Body of pancreas (tissue), 4 donors: ENCODE measurements at regions not wholly inside any gene's neighbourhood (a gene's known extent, or its start where the extent isn't known, plus 50 kb on each side); places are given as distances from the start of the nearest gene placed in this dataset.

Experiments
- ATAC-seq: fragments of 150-250 bp; one replicate; pipeline ENCODE4 v1.9.1; 2016
- DNase-seq, 4 donors: peaks; one replicate each; pipeline ENCODE4 v3.0.0-alpha.2; 2019
- H3K27ac ChIP-seq, 4 donors: fragments of 200-600 bp; sonication (generic); 1 replicate in 3 of 4; 2 replicates in 1 of 4; pipeline versions ENCODE4 v1.5.1 to v1.6.1; 2016 to 2019; ENCODE audit warnings: mild to moderate bottlenecking in 1 of 4, mixed read lengths in 1 of 4, moderate library complexity in 1 of 4
- H3K27me3 ChIP-seq, 2 donors: fragments of 200-600 bp; sonication (generic); one replicate each; pipeline ENCODE4 v1.6.0; 2016; ENCODE audit warnings: mild to moderate bottlenecking in 1 of 2
- H3K36me3 ChIP-seq, 2 donors: fragments of 200-600 bp; sonication (generic); replicated peaks in 1 of 2; 2 replicates each; pipeline ENCODE4 v1.5.1; 2016; ENCODE audit warnings: low read depth in 2 of 2; ENCODE audit not compliant: insufficient read depth in 1 of 2
- H3K4me1 ChIP-seq: fragments of 200-600 bp; sonication (generic); one replicate; pipeline ENCODE4 v1.6.0; 2016
- H3K4me3 ChIP-seq, 2 donors: fragments of 200-600 bp; sonication (generic); 1 replicate in 1 of 2; 2 replicates in 1 of 2; pipeline ENCODE4 v1.5.1; 2016 to 2019
- H3K9me3 ChIP-seq, 3 donors: fragments of 200-600 bp; sonication (generic); 1 replicate in 2 of 3; 2 replicates in 1 of 3; pipeline ENCODE4 v1.5.1; 2016
- POLR2A ChIP-seq, 3 donors: fragments of 450-650 bp; IDR thresholded peaks; one replicate each; pipeline ENCODE4 v1.6.1; 2016; ENCODE audit warnings: antibody characterized with exemption in 3 of 3, mild to moderate bottlenecking in 2 of 3
- WGBS, 2 donors: methylation state at CpG; one replicate each; pipeline ENCODE4 v1.1.5; 2017; 5-methylcytosine and 5-hydroxymethylcytosine counted together
- intact Hi-C: fragments of 100-400 bp; cut with DNase I; formaldehyde crosslinking; loops from one replicate; pipeline ENCODE4 v1.15.1; 2023
- TF ChIP-seq, protein P1 (sequence below), 7 experiments: fragments of 450-650 bp in 4 of 7; fragments of 200-600 bp in 3 of 7; sonication (generic) in 3 of 7; IDR thresholded peaks; one replicate each; pipeline ENCODE4 v1.5.1; 2016 to 2019; ENCODE audit warnings: antibody characterized with exemption in 7 of 7

DNA sequence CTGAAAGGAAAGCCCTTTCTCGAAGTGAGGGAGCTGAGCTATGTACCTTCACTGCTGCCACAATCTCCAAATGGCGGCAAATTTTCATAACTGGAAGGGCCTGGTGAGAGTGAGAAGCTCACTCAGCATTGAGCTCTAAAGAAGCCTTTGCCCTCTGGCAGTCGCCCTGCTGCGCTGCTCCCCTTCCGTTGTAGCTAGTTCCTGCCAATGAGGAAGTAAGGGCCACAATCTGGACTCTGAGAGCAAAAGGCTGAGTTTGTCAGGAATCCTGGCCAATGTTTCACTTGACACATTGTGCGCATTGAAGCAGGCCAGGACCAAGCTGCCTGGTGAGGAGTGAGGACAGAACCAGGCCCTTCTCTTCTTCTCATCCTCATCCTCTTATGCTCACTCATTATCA lies 579.5 kb downstream of the PDCD6IP start:
- H3K9me3 ChIP-seq, result no peaks in the 10 kb centered on the region
- H3K4me1 ChIP-seq, result no peaks in the 10 kb centered on the region
- no peaks in the 10 kb centered on the region for H3K36me3 ChIP-seq
- H3K27ac ChIP-seq, result no peak overlapping the region
- intact Hi-C loops, result no loop called here
- no peak for DNase-seq
- WGBS, 2 donors, result 71 to 74% methylated on average over 6 of the region's 6 CpGs
- ATAC-seq, result no peak
- H3K4me3 ChIP-seq, result no peak overlapping the region
- TF ChIP-seq POLR2A (IDR thresholded peaks at IDR 0.05), result no peak
- TF ChIP-seq, protein P1, sequence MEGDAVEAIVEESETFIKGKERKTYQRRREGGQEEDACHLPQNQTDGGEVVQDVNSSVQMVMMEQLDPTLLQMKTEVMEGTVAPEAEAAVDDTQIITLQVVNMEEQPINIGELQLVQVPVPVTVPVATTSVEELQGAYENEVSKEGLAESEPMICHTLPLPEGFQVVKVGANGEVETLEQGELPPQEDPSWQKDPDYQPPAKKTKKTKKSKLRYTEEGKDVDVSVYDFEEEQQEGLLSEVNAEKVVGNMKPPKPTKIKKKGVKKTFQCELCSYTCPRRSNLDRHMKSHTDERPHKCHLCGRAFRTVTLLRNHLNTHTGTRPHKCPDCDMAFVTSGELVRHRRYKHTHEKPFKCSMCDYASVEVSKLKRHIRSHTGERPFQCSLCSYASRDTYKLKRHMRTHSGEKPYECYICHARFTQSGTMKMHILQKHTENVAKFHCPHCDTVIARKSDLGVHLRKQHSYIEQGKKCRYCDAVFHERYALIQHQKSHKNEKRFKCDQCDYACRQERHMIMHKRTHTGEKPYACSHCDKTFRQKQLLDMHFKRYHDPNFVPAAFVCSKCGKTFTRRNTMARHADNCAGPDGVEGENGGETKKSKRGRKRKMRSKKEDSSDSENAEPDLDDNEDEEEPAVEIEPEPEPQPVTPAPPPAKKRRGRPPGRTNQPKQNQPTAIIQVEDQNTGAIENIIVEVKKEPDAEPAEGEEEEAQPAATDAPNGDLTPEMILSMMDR (IDR thresholded peaks at IDR 0.05), result no peak
- H3K27me3 ChIP-seq, result no peaks in the 10 kb centered on the region

DNA sequence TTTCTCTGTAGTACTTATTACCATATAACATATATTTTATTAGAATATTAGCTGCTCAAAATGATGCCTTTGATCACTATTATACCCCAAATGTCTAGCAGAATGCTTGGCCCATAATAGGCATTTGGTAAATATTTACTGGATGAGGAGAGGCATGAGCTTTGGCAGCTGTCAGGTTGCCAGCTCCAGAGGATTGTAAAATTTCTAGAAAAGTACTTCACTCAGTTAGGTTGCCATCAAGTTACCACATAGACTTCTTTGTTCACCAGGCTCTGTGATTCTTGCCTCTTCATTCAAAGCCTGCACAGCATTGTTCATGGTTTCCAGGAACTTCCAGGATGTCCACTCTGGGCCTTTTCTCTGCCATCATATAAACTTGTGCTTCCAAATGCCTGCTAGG lies 582.8 kb downstream of the PDCD6IP start:
- Histone ChIP-seq H3K27me3 (no peaks in the 10 kb centered on the region), H3K4me3 (no peak overlapping the region), H3K36me3 (no peaks in the 10 kb centered on the region), H3K4me1 (no peaks in the 10 kb centered on the region), H3K9me3 (no peaks in the 10 kb centered on the region), H3K27ac (no peak overlapping the region)
- intact Hi-C loops, result no loop called here
- no peak for DNase-seq
- no peak for TF ChIP-seq POLR2A (IDR thresholded peaks at IDR 0.05)
- TF ChIP-seq, protein P1 (IDR thresholded peaks at IDR 0.05), result no peak
- ATAC-seq, result no peak

DNA sequence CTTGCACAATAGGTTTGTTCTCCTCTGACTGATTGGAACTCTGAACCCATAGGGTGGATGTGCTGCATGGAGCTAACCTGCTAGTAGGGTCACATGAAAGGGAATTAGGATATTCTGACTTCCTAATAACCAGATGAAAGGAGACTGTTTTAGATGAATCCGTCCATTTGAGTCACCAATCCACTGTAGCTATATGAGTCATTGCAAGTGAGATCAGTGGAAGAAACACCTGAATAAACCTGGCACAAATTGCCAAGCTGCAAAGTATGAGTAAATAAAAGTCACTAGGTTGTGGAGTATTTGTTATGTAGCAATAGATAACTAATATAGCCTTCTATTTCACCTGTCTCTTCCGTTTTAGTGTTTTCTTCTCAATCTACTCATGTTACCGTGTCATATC lies 584.4 kb downstream of the PDCD6IP start:
- no peak for TF ChIP-seq POLR2A (IDR thresholded peaks at IDR 0.05)
- TF ChIP-seq, protein P1 (IDR thresholded peaks at IDR 0.05), result no peak
- Histone ChIP-seq H3K9me3 (no peaks in the 10 kb centered on the region), H3K27me3 (no peaks in the 10 kb centered on the region), H3K4me1 (no peaks in the 10 kb centered on the region), H3K27ac (no peak overlapping the region), H3K4me3 (no peak overlapping the region), H3K36me3 (no peaks in the 10 kb centered on the region)
- ATAC-seq, result no peak
- peak in 1 of 4 donors; percentile 20 for DNase-seq
- 28 to 38% methylated on average over 3 of the region's 3 CpGs for WGBS, 2 donors
- intact Hi-C loops, result no loop called here

DNA sequence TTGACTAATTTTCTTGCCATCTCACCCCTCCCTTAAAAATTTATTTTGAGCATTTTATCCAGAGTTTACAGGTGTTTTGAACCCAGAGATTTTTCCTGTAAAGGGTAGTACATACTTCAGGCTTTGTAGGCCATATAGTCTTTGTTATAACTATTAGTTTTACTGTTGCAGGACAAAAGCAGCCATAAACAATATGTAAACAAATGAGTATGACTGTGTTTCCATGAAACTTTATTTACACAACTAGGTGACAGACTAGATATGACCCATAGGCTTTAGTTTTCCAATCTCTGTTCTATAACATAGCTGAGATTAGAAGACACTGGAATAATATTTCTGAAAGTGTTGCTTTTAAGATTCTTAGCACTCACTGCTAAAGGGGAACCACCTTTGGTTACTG lies 587.9 kb downstream of the PDCD6IP start:
- Histone ChIP-seq H3K9me3 (no peaks in the 10 kb centered on the region), H3K4me1 (no peaks in the 10 kb centered on the region), H3K36me3 (no peaks in the 10 kb centered on the region), H3K4me3 (no peak overlapping the region), H3K27me3 (no peaks in the 10 kb centered on the region), H3K27ac (no peak overlapping the region)
- no peak for TF ChIP-seq POLR2A (IDR thresholded peaks at IDR 0.05)
- TF ChIP-seq, protein P1 (IDR thresholded peaks at IDR 0.05), result no peak
- DNase-seq, result no peak
- ATAC-seq, result no peak
- intact Hi-C loops, result no loop called here

DNA sequence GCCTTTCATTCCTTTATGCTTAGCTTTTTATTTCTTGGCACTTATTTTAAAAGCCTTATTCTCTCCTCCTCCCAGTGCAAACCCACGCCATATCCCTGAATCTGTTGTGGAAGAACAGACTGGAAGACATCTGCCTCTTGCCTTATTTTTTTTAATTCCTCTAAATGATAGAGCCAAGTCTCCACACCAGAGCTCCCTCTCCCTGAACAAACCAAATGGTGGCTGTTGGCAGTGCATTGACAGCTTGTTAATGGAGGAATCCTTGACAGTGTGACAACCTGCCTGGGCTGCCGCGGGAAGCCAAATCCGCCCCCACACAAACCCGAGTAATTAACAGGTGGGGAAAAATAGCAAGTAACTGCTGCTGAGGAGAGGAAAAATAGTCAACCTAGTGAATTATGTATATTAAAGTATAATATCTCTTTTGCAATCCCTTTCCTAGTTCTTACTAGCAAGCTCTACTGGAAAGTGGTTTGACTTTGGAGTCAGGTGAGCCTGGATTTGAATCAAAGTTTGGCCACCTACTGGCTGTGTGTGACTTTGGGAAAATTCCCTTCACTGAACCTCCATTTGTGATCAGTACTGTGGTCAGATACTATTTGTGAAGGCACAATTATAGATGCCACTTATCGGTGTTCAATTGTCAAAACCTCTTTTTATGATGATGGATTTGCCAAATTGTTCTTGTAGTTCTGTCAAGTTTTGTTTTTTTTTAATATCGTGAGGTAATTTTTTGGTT lies 589.6 kb downstream of the PDCD6IP start:
- H3K4me1 ChIP-seq, result no peaks in the 10 kb centered on the region
- no peak overlapping the region for H3K27ac ChIP-seq
- WGBS, 2 donors, result 43 to 52% methylated on average over 7 of the region's 7 CpGs
- intact Hi-C loops, result no loop called here
- no peak for TF ChIP-seq POLR2A (IDR thresholded peaks at IDR 0.05)
- TF ChIP-seq, protein P1 (IDR thresholded peaks at IDR 0.05), result peak in 1 of 7 experiments; percentile 27
- H3K27me3 ChIP-seq, result no peaks in the 10 kb centered on the region
- DNase-seq (no peak), ATAC-seq (no peak)
- H3K9me3 ChIP-seq, result no peaks in the 10 kb centered on the region
- no peak overlapping the region for H3K4me3 ChIP-seq
- no peaks in the 10 kb centered on the region for H3K36me3 ChIP-seq
